ENCODE measurements at regions not wholly inside any gene's neighbourhood (a gene's known extent, or its start where the extent isn't known, plus 50 kb on each side); places are given as distances from the start of the nearest gene placed in this dataset.

DNA sequence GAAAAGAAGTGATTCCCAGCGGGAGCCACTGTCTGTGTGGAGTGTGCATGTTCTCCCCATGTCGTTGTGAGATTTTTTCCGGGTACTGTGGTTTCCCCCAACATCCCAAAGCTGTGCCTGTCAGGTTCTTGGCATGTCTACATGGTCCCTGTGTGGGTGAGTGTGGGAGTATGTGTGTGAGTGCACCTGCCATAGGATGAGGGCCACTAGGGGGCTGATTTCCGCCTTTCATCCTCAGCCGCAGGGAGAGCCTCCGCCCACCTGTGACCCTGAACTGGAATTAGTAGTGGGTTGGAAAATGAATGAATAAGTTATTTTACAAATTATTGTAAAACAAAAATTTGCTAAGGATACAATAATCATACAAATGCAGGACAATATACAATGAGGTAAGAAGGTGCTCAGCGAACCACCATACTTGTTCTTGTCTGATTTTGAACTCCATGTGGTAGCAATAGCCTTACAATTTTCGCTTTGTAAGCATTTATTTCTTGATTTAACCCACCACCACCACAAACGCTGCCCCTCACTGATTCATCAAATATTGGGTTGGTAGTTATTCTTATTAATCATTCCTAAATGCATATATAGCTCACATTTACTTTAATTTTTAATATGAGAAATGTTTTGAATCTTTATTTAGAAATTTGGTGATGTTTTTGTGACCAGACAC lies 641.2 kb upstream of the VSTM2A start:
- TF ChIP-seq, protein P1, sequence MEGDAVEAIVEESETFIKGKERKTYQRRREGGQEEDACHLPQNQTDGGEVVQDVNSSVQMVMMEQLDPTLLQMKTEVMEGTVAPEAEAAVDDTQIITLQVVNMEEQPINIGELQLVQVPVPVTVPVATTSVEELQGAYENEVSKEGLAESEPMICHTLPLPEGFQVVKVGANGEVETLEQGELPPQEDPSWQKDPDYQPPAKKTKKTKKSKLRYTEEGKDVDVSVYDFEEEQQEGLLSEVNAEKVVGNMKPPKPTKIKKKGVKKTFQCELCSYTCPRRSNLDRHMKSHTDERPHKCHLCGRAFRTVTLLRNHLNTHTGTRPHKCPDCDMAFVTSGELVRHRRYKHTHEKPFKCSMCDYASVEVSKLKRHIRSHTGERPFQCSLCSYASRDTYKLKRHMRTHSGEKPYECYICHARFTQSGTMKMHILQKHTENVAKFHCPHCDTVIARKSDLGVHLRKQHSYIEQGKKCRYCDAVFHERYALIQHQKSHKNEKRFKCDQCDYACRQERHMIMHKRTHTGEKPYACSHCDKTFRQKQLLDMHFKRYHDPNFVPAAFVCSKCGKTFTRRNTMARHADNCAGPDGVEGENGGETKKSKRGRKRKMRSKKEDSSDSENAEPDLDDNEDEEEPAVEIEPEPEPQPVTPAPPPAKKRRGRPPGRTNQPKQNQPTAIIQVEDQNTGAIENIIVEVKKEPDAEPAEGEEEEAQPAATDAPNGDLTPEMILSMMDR (IDR thresholded peaks at IDR 0.05; ENCODE audit: low read length), result peak; percentile 21; the same call in 1 of the 2 replicates
- no peak for TF ChIP-seq EZH2 (IDR thresholded peaks at IDR 0.05; ENCODE audit: borderline replicate concordance, low read length)
